ENCODE measurements at regions not wholly inside any gene's neighbourhood (a gene's known extent, or its start where the extent isn't known, plus 50 kb on each side); places are given as distances from the start of the nearest gene placed in this dataset.
"Not testable (repeated sequence)": the region's sequence is repeated elsewhere in the genome, so short reads cannot be mapped to it uniquely, and the experiment has no call there.

DNA sequence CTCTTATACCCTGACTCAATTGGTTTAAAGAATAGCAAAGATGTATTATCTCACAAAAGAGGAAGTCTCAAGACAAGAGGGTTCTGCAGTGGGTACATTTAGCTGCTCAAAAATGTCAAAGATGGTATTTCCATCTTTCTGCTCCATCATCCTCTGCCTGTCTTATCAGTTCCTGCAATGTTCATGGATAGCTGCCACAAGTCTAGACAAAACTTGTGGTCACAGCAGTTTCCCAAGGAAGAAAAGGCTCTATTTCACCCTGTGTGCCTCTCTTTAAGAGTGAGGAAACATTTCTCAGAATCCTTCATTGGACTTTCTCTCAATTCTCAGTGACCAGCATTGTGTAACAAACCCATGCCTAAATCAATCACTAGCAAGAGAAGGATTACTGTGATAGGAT, 634.2 kb upstream of the AUTS2 start:
- H3K4me3 ChIP-seq: no peak overlapping the region
- TF ChIP-seq EZH2 (IDR thresholded peaks at IDR 0.05) (no peak), POLR2AphosphoS5 (IDR thresholded peaks at IDR 0.05; ENCODE audit: borderline replicate concordance, low read depth, low read length) (no peak), FOXP2 (optimal IDR thresholded peaks at IDR 0.05; ENCODE audit: control extremely low read depth, extremely low read length, insufficient read depth) (no peak)
- DNase-seq (ENCODE audit: low read depth, low spot score): no peak
- H3K27ac ChIP-seq: no peak overlapping the region
- no peaks in the 10 kb centered on the region for H3K36me3 ChIP-seq (ENCODE audit: insufficient read depth, low read length)
- H3K9me3 ChIP-seq (ENCODE audit: low read depth, low read length): no peaks in the 10 kb centered on the region
- H3K9ac ChIP-seq (ENCODE audit: insufficient read length): no peak overlapping the region

DNA sequence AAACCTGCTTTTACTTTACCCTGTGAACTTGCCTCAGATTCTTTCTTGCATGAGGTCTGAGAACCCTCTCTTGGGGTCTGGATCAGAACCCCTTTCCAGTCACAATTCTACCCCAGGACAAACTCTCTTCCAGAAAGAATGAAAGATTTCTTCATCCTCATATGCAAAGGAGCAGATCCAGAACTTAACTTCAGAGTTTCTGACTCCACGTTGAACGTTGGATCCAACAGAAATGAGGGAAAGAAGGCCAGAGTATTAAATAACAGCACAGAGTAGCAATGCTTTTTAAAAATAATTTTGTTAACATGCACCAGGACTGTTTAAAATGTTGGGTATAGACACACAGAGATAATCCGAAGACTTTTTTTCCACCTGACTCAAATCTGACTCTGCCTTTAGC, 632.9 kb upstream of the AUTS2 start:
- no peak overlapping the region for H3K4me3 ChIP-seq
- no peaks in the 10 kb centered on the region for H3K9me3 ChIP-seq (ENCODE audit: low read depth, low read length)
- H3K9ac ChIP-seq (ENCODE audit: insufficient read length): no peak overlapping the region
- no peaks in the 10 kb centered on the region for H3K36me3 ChIP-seq (ENCODE audit: insufficient read depth, low read length)
- no peak for DNase-seq (ENCODE audit: low read depth, low spot score)
- no peak for TF ChIP-seq EZH2 (IDR thresholded peaks at IDR 0.05)
- TF ChIP-seq FOXP2 (optimal IDR thresholded peaks at IDR 0.05; ENCODE audit: control extremely low read depth, extremely low read length, insufficient read depth): no peak
- no peak for TF ChIP-seq POLR2AphosphoS5 (IDR thresholded peaks at IDR 0.05; ENCODE audit: borderline replicate concordance, low read depth, low read length)
- H3K27ac ChIP-seq: no peak overlapping the region

DNA sequence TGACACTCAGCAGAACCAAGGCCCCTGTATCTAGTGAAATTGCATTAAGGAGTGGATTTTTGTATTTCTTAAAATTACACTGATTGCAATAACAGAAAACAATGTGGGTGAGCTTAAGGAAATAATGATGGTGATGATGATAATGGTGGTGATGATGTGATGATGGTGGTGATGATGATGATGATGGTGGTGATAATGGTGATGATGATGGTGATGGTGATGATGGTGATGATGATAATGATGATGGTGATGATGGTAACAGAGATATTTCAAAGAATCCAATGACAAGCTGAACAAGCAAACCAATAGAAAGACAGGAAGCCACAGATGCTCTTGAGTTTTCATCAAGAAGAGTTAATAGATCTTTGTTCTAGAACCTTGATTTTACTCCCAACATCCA, 630.7 kb upstream of the AUTS2 start:
- DNase-seq (ENCODE audit: low read depth, low spot score): no peak
- Histone ChIP-seq H3K9ac (ENCODE audit: insufficient read length) (no peak overlapping the region), H3K36me3 (ENCODE audit: insufficient read depth, low read length) (no peaks in the 10 kb centered on the region), H3K9me3 (ENCODE audit: low read depth, low read length) (no peaks in the 10 kb centered on the region), H3K27ac (no peak overlapping the region), H3K4me3 (no peak overlapping the region)
- no peak for TF ChIP-seq EZH2 (IDR thresholded peaks at IDR 0.05)
- TF ChIP-seq POLR2AphosphoS5 (IDR thresholded peaks at IDR 0.05; ENCODE audit: borderline replicate concordance, low read depth, low read length): no peak

DNA sequence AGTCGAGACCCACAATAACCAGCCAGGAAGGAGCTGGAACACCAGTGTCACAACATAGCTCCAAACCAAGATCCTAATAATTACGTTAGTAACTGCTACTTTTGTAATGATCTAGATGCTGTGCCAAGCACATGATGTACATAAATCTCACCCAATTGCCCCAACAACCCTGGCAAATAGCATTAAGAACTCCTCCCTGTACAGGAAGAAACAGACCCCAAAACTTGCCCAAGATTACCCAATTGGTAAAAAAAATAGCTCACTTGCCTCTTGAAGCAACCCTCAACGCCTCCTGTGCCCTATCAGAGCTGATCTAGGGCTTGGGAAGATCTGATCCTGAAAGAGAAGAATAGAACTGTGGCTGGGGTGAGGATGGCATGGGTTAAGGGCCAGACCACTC, 628.7 kb upstream of the AUTS2 start:
- H3K4me3 ChIP-seq: no peak overlapping the region
- TF ChIP-seq FOXP2 (optimal IDR thresholded peaks at IDR 0.05; ENCODE audit: control extremely low read depth, extremely low read length, insufficient read depth) (no peak), EZH2 (IDR thresholded peaks at IDR 0.05) (no peak), POLR2AphosphoS5 (IDR thresholded peaks at IDR 0.05; ENCODE audit: borderline replicate concordance, low read depth, low read length) (no peak)
- no peak overlapping the region for H3K9ac ChIP-seq (ENCODE audit: insufficient read length)
- DNase-seq (ENCODE audit: low read depth, low spot score): no peak
- H3K9me3 ChIP-seq (ENCODE audit: low read depth, low read length): no peaks in the 10 kb centered on the region
- H3K36me3 ChIP-seq (ENCODE audit: insufficient read depth, low read length): no peaks in the 10 kb centered on the region
- H3K27ac ChIP-seq: no peak overlapping the region

DNA sequence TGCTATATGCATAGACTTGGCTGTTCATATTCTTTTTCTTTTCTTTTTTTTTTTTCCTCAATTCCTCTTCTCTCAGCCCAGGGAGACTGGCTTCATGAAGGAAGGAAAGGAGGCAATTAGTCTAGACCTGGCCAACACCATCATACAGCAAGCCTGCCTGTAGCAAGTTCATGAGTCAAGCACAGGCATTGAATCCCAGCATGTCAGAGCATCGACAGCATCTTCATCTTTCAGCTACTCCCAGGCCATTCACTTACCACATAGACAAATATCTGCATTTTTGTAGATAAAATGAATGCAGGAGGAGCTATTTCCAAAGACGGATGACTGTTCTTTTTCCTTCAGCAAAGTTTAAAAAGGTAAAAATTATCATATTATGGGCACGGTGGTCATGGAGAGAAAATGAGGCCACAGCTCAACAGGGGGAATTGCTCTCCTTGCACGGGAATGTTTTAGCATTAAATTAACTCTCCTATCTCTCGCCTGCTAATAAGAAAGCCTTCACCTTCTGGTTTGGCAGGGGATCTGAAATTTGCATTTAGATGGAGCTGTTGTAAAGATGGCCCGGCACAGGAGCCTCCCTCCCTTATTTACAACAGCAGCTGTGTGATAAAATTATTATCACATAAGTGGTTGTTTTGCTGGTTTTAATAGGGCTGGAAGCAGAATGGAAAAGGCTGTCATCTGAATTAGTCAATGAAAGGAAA, 626.5 kb upstream of the AUTS2 start:
- Histone ChIP-seq H3K4me3 (no peak overlapping the region), H3K9me3 (ENCODE audit: low read depth, low read length) (no peaks in the 10 kb centered on the region), H3K27ac (no peak overlapping the region), H3K36me3 (ENCODE audit: insufficient read depth, low read length) (no peaks in the 10 kb centered on the region), H3K9ac (ENCODE audit: insufficient read length) (no peak overlapping the region)
- no peak for TF ChIP-seq EZH2 (IDR thresholded peaks at IDR 0.05)
- no peak for TF ChIP-seq FOXP2 (optimal IDR thresholded peaks at IDR 0.05; ENCODE audit: control extremely low read depth, extremely low read length, insufficient read depth)
- TF ChIP-seq POLR2AphosphoS5 (IDR thresholded peaks at IDR 0.05; ENCODE audit: borderline replicate concordance, low read depth, low read length): no peak
- no peak for DNase-seq (ENCODE audit: low read depth, low spot score)

DNA sequence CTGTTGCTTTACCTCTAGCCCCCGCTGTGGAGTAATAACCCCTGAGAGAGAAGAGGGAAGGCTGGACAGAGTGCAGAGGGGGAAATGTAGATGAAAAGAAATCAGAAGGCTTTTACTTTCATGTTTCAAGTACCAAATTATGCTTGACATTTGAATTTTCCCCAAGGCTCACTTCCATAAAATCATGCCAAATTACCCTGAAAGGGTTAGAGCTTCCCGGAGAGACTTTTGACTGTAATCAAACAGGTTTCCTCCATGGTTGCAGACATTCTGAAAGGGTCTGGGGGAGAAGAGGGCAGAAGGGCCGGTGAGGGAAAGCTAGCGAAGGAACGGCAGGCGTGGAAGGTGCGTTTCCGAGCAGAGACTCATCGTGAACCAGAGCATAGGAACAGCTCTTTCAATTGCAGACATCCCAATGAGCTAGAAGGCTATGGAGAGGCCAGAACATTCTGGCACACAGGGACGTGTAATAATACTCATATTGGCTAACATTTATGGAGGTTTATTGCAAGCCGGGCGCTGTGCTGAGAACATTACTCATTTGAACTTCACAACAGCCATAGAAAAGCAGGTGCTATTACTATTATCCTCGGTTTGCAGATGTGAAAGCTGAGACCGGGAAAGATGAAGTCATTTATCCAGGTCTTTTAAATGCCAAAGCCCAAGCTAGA, 620.8 kb upstream of the AUTS2 start:
- TF ChIP-seq EZH2 (IDR thresholded peaks at IDR 0.05) (no peak), POLR2AphosphoS5 (IDR thresholded peaks at IDR 0.05; ENCODE audit: borderline replicate concordance, low read depth, low read length) (no peak), FOXP2 (optimal IDR thresholded peaks at IDR 0.05; ENCODE audit: control extremely low read depth, extremely low read length, insufficient read depth) (no peak)
- Histone ChIP-seq H3K9ac (ENCODE audit: insufficient read length) (no peak overlapping the region), H3K4me3 (no peak overlapping the region), H3K9me3 (ENCODE audit: low read depth, low read length) (no peaks in the 10 kb centered on the region), H3K27ac (no peak overlapping the region), H3K36me3 (ENCODE audit: insufficient read depth, low read length) (no peaks in the 10 kb centered on the region)
- DNase-seq (ENCODE audit: low read depth, low spot score): no peak

DNA sequence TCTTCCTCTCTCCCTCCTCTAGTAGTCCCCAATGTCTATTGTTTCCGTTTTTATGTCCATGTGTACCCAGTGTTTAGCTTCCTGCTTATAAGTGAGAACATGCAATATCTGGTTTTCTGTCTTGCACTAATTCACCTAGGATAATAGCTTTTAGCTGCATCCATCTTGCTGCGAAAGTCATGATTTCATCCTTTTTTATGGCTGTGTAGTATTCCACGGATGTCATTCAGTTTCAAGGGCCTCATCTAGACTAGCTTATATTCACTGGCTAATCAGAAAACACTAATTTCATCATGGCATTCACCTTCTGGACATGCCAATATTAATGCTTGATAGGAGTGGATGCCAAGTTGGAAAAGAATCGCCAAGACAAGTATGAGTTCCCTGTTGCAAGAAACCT, 619.6 kb upstream of the AUTS2 start:
- Histone ChIP-seq H3K4me3 (no peak overlapping the region), H3K9ac (ENCODE audit: insufficient read length) (no peak overlapping the region)
- no peak for TF ChIP-seq POLR2AphosphoS5 (IDR thresholded peaks at IDR 0.05; ENCODE audit: borderline replicate concordance, low read depth, low read length)
- no peak for TF ChIP-seq EZH2 (IDR thresholded peaks at IDR 0.05)
- no peak for TF ChIP-seq FOXP2 (optimal IDR thresholded peaks at IDR 0.05; ENCODE audit: control extremely low read depth, extremely low read length, insufficient read depth)

DNA sequence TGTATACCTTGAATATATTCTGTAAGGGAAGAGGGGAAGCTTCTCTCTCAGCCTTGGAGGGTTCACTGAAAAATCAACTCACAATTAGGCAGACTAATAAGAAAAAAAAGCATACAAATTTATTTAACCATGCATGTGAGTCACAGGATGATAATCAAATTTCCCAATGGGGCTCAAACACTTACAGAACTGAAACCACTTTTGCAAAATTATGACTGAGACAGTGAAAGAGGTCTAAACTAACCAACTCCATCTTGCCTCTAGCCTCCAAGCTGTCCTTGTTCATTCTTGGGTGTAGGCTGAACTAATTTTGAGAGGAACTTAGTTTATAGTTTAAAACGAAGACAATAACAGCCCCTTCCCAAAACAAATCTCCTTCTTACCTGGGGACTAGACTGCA, 618.3 kb upstream of the AUTS2 start:
- Histone ChIP-seq H3K27ac (no peak overlapping the region), H3K9ac (ENCODE audit: insufficient read length) (no peak overlapping the region)

More for the DNA sequence above, 619.6 kb upstream of the AUTS2 start:
- Histone ChIP-seq H3K27ac (no peak overlapping the region), H3K36me3 (ENCODE audit: insufficient read depth, low read length) (no peaks in the 10 kb centered on the region), H3K9me3 (ENCODE audit: low read depth, low read length) (no peaks in the 10 kb centered on the region)
- no peak for DNase-seq (ENCODE audit: low read depth, low spot score)

DNA sequence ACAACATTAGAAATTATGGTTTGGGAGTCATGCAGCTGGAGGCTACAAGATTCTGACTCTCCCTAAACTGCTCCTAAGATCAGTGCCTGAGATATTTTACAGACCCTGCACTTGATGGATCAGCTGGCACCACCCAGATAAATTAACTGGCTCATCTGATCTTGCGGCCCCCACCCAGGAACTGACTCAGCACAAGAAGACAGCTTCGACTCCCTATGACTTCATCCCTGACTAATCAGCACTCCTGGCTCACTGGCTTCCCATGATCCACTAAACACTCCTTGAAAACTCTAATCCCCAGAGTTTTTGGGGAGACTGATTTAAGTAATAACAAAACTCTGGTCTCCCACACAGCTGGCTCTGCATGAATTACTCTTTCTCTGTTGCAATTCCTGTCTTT, 617.8 kb upstream of the AUTS2 start:
- H3K9me3 ChIP-seq (ENCODE audit: low read depth, low read length); H3K27ac ChIP-seq; H3K9ac ChIP-seq (ENCODE audit: insufficient read length); H3K36me3 ChIP-seq (ENCODE audit: insufficient read depth, low read length): not testable (repeated sequence)
- H3K4me3 ChIP-seq: peak overlapping the region; percentile 25; the same call in 1 of the 2 replicates
- peak; percentile 30 for DNase-seq (ENCODE audit: low read depth, low spot score)

More for the DNA sequence above, 618.3 kb upstream of the AUTS2 start:
- DNase-seq (ENCODE audit: low read depth, low spot score): no peak
- no peak overlapping the region for H3K4me3 ChIP-seq
- no peaks in the 10 kb centered on the region for H3K9me3 ChIP-seq (ENCODE audit: low read depth, low read length)
- TF ChIP-seq EZH2 (IDR thresholded peaks at IDR 0.05) (no peak), FOXP2 (optimal IDR thresholded peaks at IDR 0.05; ENCODE audit: control extremely low read depth, extremely low read length, insufficient read depth) (no peak)
- no peaks in the 10 kb centered on the region for H3K36me3 ChIP-seq (ENCODE audit: insufficient read depth, low read length)
